ENCODE measurements at regions not wholly inside any gene's neighbourhood (a gene's known extent, or its start where the extent isn't known, plus 50 kb on each side); places are given as distances from the start of the nearest gene placed in this dataset.
"Not testable (repeated sequence)": the region's sequence is repeated elsewhere in the genome, so short reads cannot be mapped to it uniquely, and the experiment has no call there.

GRCh38 chr10:113495553-113495952, 57.3 kb upstream of the HABP2 start:
- no peak for DNase-seq (ENCODE audit: low spot score)

- no peak for DNase-seq (ENCODE audit: low spot score)
These were observed 56.4 kb upstream of the HABP2 start for GRCh38 chr10:113496111-113497109.

- DNase-seq (ENCODE audit: low spot score): no peak
These were observed 55.7 kb upstream of the HABP2 start for GRCh38 chr10:113497198-113497597.

GRCh38 chr10:113498997-113499396, 53.9 kb upstream of the HABP2 start:
- DNase-seq (ENCODE audit: low spot score): no peak

- no peak for DNase-seq (ENCODE audit: low spot score)
These were observed 53.0 kb upstream of the HABP2 start for GRCh38 chr10:113499806-113500205.

GRCh38 chr10:113501031-113501430, 51.8 kb upstream of the HABP2 start:
- not testable (repeated sequence) for DNase-seq (ENCODE audit: low spot score)
